Hematopoietic multipotent progenitor cell (in vitro differentiated cells): ENCODE measurements at regions not wholly inside any gene's neighbourhood (a gene's known extent, or its start where the extent isn't known, plus 50 kb on each side); places are given as distances from the start of the nearest gene placed in this dataset.

Source experiments
- DNase-seq, 3 donors: peaks; one replicate each; pipeline ENCODE4 v3.0.0-alpha.2; 2011 to 2015; ENCODE audit warnings: low read depth in 2 of 3, low spot score in 2 of 3

DNA sequence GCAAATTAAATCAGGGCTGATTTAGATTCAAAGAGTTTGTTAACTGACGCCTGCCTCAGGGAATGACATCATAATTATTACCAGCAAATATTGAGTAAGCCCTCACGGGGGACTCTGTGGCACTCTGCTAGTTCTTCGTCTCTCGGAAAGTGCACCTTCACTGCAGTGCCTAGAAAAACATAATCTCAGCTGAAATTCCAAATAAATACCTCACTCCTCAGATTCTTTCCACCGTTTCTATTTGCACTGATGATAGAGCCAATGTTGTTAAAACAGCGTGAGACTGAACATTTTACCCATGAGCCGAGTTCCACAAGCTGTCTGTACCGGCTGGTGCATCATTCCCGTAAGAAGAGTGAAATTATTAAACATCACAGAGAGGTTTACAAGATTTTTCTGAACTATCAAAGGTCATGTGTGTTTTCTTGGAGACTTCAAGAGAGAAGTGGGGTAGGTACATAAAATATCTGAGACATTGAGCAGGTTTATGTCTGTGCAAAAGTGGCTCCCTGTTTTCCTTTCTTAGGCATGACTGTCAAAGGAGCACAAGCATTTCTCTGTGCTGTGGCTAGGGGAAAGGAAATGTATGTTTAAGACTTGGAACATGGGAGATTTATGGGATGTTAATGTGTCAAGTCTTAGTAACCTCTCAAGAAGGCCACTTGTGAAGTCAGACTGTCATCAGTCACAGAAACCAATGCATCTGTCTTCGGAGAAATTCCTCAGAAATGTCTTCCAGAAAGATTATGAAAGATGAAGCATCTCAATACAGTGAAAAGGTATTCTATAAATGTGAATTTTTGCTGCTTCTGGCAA lies 119.6 kb downstream of the CBLL2 start:
- no peak for DNase-seq

DNA sequence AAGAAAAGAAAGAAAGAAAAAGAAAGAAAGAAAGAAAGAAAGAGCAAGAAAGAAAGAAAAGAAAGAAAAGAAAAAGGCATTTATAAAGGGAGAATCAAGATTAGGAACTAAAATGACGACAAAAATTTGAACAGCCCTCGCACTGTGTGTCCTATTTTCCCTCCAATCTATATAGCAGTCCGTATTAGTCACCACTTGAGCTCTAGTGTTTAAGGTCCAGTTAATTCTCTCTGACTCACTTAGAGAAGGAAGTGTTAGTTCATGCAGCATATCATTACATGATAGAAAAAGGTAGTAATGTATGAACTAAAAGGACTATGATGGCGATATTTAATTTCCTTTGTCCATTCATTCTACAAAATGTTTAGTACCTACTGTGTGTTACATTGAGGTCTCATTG lies 122.7 kb downstream of the CBLL2 start:
- DNase-seq, result no peak

DNA sequence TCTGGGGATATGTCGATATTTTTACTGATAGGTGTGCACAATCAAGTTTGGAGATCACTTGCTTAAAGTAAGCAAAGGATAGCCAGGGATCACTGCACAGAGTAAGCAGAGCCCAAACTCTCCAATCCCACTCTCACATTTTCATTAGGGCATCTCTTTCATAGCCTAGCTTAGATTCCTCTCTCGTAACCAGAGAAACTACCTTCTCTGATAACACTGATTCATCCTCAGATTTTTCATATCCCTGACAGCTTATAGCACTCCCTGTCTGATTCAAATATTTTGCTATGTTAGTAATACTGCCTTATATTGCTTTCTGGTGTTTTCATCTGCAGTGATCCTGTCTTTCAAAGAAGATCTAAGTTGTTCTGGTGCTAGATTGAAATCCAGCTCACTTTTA lies 123.7 kb downstream of the CBLL2 start:
- DNase-seq, result no peak

- DNase-seq, result no peak
These were observed 124.9 kb downstream of the CBLL2 start for GRCh38 chrX:22397566-22397965.

GRCh38 chrX:22399437-22400192 lies 126.9 kb downstream of the CBLL2 start:
- DNase-seq, result no peak

DNA sequence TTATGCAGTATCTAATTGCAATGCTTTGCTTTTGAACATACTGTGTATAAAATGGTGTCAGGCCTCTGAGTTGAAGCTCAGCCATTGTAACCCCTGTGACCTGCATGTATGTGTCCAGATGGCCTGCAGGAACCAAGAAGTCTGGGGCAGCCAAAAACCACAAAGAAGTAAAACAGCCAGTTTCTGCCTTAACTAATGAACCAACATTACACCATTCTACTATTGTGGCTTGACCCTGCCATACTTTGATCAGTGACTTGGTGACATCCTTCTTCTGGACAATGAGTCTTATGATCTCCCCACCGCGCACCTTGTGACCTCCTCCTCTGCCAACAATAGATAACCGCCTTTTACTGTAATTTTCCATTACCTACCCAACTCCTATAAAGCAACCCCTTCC lies 131.6 kb downstream of the CBLL2 start:
- DNase-seq, result no peak

DNA sequence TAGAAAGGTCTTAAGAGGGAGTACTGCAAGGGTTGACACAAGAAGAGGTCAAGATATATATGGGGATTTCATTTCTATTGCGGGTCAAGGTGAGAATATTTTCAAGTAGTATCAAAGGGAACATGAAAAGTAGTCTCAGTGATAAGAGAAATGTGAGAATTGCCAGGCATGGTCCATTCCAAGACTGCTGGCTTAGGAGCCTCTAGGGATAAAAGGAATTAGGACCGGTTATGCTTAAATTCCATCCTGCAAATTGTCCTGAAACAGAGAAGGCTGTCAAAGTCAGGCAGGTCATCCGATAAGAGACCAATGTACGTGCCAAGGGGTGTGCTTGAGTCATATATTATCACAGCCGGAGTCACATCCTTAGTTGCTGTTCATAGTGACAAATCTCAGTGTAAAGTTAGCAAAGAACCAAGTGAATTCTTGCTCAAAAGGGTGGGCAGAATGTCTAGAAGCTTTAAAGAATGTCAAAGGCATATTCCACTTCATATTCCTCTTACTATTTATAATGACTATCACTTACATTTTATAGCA lies 133.6 kb downstream of the CBLL2 start:
- no peak for DNase-seq

- no peak for DNase-seq
These were observed 136.7 kb downstream of the CBLL2 start for GRCh38 chrX:22409418-22409817.

- DNase-seq, result no peak
These were observed 151.6 kb downstream of the CBLL2 start for GRCh38 chrX:22424122-22424915.

GRCh38 chrX:22424919-22425318 lies 152.2 kb downstream of the CBLL2 start:
- no peak for DNase-seq

GRCh38 chrX:22429704-22430103 lies 157.0 kb downstream of the CBLL2 start:
- no peak for DNase-seq

DNA sequence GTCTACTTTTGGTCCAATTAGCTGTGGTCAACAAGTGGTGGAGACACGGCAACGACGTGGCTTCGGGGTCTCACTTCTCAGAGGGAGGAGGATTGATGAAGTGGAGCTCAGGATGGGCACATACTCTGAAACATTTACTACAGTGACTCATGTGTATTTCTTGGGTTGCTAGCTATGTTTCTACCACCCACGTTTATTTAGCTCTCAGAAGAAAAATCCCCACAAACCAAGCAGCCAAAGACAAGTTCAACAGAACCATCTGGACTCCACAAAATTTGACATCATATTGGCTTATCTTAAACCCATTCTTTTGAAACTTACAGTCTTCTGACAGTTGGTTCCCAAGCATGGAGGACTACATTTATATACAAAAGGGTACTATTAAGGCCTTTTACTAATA lies 158.0 kb downstream of the CBLL2 start:
- no peak for DNase-seq

DNA sequence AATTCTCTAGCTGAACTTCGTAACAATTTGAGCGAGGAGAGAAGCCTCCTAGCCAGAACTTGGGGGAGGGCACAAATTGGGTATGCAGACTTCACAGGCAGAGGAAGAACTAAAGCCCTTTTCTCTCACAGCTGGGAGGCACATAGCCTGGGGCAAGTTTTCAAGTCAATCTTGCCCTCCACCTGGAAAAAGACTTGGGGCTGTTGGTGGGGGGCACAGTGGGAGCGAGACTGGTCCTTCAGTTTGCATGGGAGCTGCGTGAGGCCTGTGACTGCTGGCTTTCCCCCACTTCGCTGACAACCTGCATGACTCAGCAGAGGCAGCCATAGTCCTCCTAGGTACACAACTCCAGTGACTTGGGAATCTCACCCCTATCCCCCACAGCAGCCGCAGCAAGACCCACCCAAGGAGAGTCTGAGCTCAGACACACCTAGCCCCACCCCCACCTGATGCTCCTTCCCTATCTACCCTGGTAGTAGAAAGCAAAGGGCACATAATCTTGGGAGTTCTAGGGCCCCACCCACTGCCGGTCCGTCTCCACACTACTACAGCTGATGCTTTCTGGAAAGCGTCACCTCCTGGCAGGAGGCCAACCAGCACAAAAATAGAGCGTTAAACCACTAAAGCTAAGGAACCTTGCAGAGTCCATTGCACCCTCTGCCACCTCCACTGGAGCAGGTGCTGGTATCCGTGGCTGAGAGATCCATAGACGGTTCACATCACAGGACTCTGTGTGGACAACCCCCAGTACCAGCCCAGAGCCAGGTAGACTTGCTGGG lies 160.8 kb downstream of the CBLL2 start:
- no peak for DNase-seq

- DNase-seq, result no peak
These were observed 173.2 kb downstream of the CBLL2 start for GRCh38 chrX:22445880-22446279.

DNA sequence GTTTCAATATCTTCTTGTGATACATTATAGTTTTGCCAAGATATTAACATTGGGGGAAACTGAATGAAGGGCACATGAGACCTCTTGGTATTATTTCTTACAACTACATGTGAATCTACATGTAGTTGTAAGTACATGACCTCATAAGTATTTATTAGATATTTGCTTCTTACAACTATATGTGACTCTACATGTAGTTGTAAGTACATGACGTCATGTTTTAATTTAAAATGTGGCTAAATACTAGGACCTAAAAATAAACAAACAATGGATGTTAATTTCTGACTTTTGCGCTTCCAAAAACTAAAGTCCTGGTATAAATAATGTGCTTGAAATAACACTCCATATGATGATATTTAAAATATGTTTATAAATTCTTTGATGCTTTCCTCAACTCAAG lies 190.2 kb downstream of the CBLL2 start:
- DNase-seq, result no peak

DNA sequence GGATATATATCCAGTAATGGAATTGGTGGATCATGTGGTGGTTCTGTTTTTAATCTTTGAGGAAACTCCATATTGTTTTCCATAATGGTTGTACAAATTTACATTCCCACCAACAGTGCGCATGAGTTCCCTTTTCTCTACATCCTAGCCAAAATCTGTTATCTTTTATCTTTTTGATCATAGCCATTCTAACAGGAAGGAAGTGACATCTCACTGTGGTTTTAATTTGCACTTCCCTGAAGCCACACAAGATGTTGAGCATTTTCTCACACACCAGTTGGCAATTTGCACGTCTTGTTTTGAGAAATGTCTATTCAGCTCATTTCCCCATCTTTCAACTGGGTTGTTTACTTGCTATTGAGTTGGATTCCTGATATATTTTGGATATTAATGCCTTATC lies 194.9 kb downstream of the CBLL2 start:
- DNase-seq, result no peak

- no peak for DNase-seq
These were observed 208.7 kb downstream of the CBLL2 start for GRCh38 chrX:22481436-22481835.

DNA sequence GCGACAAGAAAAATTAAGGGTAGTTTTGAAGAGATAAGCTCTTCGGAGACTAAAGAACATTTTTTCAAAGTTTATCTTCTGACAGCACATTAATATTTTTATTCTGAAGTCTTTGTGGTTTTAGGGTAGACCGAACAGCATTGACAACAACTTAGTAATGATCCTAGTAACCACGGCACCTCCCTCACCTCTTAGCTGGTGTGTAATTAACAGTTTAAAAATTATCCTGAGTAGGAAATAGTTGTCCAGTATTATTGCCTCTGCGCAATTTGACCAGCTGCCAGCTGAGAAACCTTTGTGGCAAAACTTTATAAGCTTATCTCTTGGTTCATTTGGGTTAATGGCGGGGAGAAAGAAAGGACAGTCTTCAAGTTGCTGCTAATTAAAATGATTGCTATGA lies 213.6 kb downstream of the CBLL2 start:
- DNase-seq, result peak in 1 of 3 donors; percentile 5

DNA sequence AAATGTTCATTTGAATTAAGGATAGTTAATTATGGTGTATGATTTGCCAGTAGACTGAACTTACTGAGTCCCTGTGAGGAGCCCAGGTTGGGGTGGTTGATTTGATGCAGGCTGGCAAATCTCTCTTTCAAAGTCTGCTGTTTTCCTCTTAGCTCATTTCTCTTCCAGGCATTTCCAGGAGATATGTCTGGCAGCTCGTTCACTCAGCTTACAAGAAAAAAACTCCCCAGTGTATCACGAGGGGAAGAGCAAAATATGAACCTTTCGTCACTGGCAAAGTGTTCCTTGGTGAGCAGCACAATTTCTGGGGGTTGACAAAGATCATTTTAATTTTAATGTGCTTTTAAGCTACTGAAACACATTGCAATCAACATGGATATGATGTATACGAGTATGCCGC lies 244.2 kb downstream of the CBLL2 start:
- DNase-seq, result no peak

DNA sequence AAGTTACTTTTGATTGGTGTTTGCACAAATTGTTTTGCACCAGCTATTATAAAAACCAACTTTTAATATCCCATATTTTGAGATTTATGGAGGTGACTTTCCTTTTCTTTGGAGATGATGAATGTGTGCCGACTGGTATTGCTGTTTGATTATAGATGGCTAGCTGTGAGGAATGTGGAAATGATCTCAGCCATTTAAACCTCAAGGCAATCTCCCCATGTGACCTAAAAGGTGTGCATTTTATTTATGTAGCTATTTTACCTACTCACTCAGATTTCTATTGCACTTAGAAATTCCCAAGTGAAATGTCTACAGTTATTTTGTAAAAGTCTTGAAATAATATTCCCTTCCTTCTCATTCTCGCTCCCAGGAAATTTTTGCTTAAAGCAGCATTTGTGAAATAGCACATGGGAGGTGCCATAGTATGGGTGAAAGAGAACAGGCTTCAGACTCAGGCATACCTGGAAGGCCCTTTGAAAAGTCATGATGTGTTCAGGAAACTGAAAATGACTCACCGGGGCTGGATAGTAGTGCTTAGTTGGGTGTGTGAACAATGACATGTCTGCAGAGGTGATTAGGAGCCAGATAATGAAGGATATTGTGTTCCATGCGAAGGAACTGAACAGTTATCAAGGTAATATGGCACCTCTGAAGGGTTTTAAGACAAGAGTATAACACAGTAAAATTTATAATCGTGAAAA lies 247.6 kb downstream of the CBLL2 start:
- DNase-seq, result no peak
